ENCODE measurements at regions not wholly inside any gene's neighbourhood (a gene's known extent, or its start where the extent isn't known, plus 50 kb on each side); places are given as distances from the start of the nearest gene placed in this dataset.

DNA sequence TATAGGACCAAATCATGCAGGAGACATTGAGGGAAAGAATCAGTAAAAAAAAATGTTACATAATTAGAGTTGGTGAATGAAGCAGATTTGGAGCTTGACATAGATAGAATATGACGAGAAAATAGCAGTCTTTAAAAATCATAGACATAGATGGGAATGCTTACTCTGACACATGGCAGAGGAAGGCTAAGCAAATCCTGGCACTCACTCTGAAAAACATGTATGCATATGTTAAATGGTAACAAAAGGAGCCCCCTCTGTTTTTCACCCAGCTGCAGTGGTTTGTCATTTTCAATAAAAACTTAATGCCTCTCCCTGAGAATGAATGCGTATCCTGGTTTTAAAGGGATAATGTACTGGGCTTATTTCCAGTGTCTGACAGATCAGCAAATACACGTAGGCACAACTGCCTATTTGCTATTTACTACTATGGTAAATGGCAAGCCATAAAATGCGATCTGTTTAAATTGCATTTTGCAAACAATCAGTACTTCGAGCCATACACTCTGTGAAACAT is 561.2 kb upstream of the SEL1L start:
- TF ChIP-seq, protein P1, sequence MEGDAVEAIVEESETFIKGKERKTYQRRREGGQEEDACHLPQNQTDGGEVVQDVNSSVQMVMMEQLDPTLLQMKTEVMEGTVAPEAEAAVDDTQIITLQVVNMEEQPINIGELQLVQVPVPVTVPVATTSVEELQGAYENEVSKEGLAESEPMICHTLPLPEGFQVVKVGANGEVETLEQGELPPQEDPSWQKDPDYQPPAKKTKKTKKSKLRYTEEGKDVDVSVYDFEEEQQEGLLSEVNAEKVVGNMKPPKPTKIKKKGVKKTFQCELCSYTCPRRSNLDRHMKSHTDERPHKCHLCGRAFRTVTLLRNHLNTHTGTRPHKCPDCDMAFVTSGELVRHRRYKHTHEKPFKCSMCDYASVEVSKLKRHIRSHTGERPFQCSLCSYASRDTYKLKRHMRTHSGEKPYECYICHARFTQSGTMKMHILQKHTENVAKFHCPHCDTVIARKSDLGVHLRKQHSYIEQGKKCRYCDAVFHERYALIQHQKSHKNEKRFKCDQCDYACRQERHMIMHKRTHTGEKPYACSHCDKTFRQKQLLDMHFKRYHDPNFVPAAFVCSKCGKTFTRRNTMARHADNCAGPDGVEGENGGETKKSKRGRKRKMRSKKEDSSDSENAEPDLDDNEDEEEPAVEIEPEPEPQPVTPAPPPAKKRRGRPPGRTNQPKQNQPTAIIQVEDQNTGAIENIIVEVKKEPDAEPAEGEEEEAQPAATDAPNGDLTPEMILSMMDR (IDR thresholded peaks at IDR 0.05) = no peak
- no peak for TF ChIP-seq POLR2A (IDR thresholded peaks at IDR 0.05)
